NCI-H2227 treated with DMSO at 0.1 percent for 48 hours (cell line): ENCODE measurements at regions not wholly inside any gene's neighbourhood (a gene's known extent, or its start where the extent isn't known, plus 50 kb on each side); places are given as distances from the start of the nearest gene placed in this dataset.

Experiments used
- DNase-seq: peaks from one replicate; lab custom pipeline; 2025; lab: John Stamatoyannopoulos, UW

DNA sequence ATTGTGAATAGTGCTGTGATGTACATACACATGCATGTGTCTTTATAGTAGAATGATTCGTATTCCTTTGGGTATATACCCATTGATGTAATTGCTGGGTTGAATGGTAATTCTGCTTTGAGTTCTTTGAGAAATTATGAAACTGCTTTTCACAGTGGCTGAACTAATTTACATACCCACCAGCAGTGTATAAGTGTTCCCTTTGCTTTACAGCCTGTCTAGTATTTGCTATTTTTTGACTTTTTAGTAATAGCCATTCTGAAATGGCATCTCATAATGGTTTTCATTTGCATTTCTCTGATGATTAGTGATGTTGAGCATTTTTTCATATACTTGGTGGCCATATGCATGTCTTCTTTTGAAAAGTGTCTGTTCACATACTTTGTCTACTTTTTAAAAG lies 54.5 kb upstream of the FAM78B start:
- no peak for DNase-seq

- no peak for DNase-seq
Observed at GRCh38 chr1:166233750-166234366, 67.1 kb upstream of the FAM78B start.

GRCh38 chr1:166235728-166236127 lies 68.9 kb upstream of the FAM78B start:
- no peak for DNase-seq

DNA sequence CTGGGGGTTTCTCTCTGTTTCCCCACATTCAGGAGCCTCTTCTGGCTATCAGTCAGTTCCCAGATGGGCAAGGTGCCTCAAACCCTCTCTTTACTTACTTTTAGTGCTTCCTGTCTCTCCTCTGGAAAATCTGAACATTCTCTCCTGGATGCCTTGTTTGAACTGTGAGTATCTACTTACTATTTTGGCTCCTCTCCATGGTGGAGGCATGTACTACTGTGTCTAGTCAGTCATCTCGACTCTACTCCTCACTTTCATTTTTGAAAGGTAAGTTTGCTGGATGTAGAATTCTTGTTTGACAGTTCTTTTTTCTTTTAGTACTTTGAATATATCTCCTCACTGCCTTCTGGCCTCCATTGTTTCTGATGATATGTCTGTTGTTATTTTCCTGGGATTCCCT lies 70.9 kb upstream of the FAM78B start:
- no peak for DNase-seq

DNA sequence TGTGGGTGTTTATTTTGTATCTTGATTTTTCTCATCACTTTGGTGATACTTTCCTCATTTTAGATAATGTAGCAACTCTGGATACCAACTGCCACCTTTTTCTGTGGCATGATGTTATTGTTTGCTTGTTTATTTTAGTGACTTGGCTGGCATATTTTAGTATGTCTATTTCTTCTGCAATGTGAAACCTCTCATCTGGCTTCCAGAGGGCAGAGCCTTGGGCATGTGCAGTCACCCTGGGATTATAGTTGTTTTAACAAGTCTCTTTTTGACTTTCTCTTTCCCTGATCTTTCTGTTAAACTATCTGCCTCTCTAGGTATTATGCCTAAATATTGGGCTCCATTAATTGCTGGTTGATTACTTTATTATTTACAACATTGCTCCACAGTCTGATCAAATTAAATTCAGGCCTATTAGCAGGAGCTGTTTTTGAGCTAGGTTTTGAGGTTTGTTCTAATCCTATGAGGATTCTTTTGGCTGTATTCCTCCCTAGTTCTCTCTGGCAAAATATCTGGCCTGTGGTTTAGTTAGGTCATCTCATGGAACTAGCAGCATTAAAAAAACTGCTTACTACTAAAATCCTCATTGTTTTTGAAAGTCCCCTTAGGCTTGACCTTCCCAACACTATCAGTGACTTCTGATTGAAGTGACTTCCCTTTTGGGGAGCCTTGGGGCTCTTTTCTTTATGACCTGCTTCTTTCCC lies 86.4 kb upstream of the FAM78B start:
- no peak for DNase-seq

GRCh38 chr1:166258017-166258416 lies 91.2 kb upstream of the FAM78B start:
- no peak for DNase-seq

DNA sequence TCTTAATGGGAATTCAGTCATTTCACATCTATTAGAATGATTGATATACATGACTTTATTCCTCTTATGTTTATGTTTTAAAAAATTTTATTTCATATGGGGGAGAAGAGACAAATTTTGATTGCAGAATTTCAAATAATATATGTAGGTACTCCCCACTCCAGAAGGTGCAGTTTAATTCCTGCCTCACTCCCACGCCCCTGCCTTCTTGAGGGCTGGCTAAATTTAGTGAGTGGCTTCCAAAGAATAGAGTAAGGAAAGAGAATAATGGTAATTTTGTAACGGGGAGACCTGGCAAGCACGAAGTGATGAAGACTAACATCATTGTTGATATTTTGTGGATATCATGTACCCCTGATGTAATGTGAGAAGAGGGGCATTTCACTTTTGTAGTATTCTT lies 94.7 kb upstream of the FAM78B start:
- DNase-seq, result no peak

DNA sequence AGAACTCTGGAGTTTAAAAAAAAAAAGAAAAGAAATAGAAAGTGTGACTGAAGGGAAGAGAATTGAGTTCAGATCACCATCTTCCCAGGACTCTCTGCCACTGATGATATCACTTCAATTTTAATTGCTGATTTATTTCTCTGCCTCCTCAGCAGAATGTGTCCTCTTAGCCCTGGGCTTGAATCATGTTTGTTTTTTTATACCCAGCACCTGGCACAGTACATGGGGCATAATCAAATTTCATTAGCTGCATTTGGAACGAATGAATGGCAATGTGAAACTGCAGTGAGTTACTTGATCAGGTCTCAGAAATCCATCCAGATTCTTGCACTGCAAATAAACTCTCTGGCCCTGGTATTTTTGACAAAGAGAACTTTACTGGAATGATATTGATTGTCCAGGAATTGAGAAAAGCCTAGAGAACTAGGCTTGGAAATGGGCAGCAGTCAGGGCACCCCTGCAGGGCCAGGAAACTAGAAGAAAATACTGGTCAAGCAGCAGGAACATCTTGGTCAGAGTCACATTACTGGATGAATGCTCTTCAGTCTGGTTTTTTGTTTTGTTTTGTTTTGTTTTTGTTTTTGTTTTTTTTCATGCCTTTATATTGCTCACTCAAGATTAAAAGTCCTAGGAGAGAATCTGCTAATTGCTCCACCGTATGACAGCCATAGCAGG lies 103.8 kb upstream of the FAM78B start:
- DNase-seq, result no peak

- no peak for DNase-seq
Observed at GRCh38 chr1:166271151-166271538, 104.3 kb upstream of the FAM78B start.

DNA sequence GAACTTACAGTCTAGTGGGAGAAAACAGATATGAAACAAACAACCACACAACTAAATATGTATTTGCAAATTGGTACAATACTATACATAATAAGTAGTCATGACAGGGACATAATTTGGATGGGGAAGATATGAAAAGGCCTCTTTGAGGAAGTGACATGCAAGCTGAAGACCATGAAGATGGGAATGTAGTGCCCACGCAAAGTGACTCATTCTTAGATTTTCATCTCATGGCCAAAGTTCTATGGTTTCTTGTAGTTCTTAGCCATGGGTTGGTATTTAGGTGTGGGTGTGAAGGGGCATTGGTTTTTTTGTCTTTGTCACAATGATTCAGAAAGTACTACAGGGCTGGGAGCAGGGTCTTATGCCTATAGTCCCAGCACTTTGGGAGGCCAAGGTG lies 105.4 kb upstream of the FAM78B start:
- DNase-seq, result no peak

DNA sequence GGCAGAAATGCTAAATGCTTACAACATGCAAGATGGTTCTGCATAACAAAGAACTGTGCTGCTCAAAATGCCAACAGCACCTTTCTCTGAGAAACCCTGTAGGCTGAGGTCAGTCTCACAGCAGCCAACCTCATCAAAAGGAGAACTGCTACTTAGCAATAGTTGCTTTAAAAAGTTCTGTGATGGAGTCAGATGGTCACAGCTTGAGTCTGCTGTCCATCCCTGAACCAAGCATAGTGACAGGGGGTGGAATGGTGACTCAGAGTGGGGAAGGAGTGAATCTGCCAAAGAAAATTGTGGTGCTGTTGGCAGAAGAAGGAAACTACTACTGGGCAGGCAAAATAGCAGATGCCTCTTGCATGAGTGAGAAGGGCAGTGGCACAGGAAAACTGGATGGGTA lies 106.0 kb upstream of the FAM78B start:
- DNase-seq, result no peak

DNA sequence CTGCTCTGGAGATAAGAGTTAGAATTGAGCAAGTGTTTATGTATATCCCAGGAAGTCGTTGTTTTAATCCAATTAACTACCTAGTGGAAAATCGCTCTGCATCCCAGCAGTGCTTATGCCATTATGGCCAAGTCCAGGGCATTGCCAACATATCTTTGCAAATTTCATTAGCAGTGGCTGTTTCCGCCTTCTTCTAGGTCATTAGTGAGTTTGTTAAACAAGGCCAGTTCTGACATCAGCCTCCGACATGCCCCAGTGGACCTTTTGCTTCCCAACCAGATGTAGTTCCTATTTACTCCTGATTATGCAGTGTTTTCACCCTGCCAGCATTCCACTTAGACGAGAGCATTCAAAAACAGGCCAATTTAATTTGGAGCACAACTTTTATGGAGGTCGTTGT lies 106.8 kb upstream of the FAM78B start:
- no peak for DNase-seq

- no peak for DNase-seq
Observed at GRCh38 chr1:166282391-166283137, 115.8 kb upstream of the FAM78B start.

GRCh38 chr1:166283190-166283589 lies 116.4 kb upstream of the FAM78B start:
- DNase-seq, result no peak

GRCh38 chr1:166283600-166283999 lies 116.8 kb upstream of the FAM78B start:
- DNase-seq, result no peak

GRCh38 chr1:166289309-166290050 lies 122.7 kb upstream of the FAM78B start:
- DNase-seq, result no peak

GRCh38 chr1:166295656-166296055 lies 128.9 kb upstream of the FAM78B start:
- no peak for DNase-seq

- DNase-seq, result no peak
Observed at GRCh38 chr1:166297993-166298392, 131.2 kb upstream of the FAM78B start.

GRCh38 chr1:166300767-166301166 lies 134.0 kb upstream of the FAM78B start:
- DNase-seq, result no peak

GRCh38 chr1:166302989-166303758 lies 136.4 kb upstream of the FAM78B start:
- no peak for DNase-seq

DNA sequence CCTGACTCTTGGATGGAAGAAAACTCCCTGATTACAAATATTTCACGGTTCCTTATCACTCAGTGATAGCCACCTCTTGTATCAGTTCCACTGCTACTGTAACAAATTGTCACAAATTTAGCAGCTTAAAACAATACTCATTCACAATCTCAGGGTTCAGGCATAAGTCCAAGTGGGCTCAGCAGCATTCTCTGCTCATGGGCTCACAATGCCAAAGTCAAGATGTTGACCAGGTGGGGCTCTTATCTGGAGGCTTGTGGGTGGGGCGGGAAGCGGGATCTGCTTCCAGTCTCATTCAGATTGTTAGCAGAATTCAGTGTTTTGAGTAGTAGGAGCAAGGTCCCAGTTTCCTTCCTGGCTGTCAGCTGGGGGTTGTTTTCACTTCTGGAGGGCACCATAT lies 137.3 kb upstream of the FAM78B start:
- no peak for DNase-seq
